Activated effector memory CD4-positive, alpha-beta T cell treated with Interleukin-2 at 50 U/mL for 16 hours (primary cell): ENCODE measurements at regions not wholly inside any gene's neighbourhood (a gene's known extent, or its start where the extent isn't known, plus 50 kb on each side); places are given as distances from the start of the nearest gene placed in this dataset.
"Not testable (repeated sequence)": the region's sequence is repeated elsewhere in the genome, so short reads cannot be mapped to it uniquely, and the experiment has no call there.

ENCODE experiments used
- DNase-seq: peaks from one replicate; pipeline ENCODE4 v3.0.0-alpha.2; 2020

DNA sequence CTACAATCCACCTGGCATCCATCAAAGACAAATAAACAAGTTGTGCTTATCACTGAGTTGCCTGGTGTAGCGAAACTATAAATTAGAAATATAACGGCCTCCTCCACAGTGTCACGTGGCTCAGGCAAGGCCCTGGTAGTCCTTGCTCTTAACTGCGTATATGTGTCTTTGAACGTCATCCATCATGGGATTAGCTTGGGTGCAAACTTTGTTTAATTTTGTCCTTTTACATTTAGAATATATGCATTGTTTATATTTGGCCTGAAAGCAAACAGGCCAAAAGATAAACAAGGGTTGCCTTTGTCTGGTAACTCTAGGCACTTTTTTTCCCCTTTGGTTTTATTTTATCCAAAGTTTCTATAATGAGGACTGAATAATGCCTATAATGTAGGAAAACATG, 184.9 kb downstream of the KIT start:
- DNase-seq, result no peak

- no peak for DNase-seq
Observed at GRCh38 chr4:54842226-54842625, 184.5 kb downstream of the KIT start.

DNA sequence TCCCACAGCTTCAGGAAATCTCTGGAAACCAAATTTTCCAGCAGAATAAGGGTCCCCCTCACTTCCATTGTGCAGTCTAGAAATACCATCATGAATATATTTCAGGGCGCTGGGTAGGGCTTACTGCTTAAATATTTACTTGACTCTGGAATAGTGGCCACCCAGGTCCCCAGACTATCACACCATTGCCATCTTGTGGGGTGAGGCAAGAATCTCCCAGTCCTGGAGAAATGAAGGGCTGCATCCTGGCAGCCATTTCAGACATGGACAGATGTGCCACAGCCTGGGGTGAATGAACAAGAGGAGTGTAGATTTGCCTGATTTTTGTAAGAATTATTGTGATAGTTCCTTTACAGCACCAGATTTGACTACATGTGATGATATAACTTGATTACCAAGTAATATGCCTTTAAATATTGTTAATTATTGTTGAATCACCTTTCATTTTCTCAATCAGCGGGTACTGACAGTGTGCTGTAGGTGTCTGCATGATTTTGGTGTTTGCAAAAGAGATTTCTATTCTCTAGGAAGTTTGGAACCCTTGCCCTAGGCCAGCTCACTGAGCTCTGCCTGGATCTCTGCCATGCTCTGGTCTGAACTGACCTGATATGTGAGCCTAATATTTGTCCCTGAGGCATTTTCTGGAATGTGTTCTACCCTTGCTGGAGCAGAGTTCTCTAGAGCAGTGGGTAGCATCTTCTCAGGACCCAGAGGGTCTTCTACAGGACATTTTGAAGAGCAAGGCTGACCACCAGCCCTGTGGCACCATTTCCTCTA, 183.4 kb downstream of the KIT start:
- no peak for DNase-seq

DNA sequence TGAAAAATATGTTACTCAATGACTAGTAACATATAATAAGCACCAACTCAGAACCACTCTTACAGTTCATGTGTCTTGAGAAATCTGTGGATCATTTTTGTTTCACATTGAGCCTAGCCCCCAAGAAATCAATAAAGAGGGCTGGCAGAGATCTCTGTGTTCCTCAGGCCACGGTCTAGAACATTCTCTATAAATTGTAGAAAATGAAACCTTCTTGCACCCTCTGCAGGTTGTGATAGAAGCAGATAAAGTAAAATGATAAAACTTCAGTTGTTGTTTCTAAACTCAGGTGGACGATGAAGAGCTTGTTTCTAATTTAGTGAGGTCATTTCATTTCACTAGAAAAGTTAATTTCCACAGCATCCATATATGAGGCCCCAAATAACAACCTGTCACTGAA, 182.7 kb downstream of the KIT start:
- no peak for DNase-seq

GRCh38 chr4:54838301-54838700, 180.5 kb downstream of the KIT start:
- no peak for DNase-seq

- no peak for DNase-seq
Observed at GRCh38 chr4:54837576-54838140, 179.9 kb downstream of the KIT start.

DNA sequence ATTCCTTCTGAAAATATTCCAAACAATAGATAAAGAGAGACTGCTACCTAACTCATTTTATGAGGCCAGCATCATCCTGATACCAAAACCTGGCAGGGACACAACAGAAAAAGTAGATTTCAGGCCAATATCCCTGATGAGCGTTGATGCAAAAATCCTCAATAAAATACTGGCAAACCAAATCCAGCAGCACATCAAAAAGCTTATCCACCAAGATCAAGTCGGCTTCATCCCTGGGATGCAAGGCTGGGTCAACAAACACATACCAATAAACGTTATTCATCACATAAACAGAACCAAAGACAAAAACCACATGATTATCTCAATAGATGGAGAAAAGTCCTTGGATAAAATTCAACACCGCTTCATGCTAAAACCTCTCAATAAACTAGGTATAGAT, 170.6 kb downstream of the KIT start:
- not testable (repeated sequence) for DNase-seq

GRCh38 chr4:54823616-54824015, 165.9 kb downstream of the KIT start:
- DNase-seq, result no peak

GRCh38 chr4:54819034-54819433, 161.3 kb downstream of the KIT start:
- no peak for DNase-seq

DNA sequence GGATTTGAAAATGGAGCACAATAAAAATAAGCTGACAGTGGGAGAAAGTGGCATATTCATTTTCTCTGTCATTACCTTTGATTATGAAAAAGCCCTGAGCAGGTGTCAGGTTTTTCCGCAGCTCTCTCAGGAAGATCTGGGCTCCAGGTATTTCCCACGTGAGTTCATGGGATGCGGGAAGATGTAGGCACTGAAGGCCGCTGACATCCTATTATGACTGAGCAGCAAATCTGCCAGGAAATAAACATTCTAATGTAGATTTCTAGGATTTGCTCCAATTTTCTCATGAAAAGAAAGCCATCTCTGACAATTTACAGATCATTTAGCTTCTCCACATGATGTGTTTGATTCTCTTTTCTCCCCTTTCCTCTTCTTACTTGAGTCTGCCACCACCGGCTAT, 160.7 kb downstream of the KIT start:
- DNase-seq, result no peak

DNA sequence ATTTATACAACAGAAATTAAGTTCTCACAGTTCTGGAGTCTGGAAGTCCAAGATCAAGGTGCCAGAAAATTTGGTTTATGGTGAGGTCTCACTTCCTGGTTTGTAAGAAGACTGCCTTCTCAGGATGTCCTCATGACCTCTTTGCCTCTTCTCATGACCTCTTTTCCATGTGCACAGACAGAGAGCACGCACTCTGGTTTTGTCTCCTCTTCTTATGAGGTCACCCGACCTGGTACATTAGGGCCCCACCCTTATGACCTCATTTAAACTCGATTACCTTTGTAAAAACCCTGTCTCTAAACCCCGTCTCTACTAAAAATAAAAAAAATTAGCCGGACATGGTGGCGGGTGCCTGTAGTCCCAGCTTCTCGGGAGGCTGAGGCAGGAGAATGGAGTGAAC, 155.9 kb downstream of the KIT start:
- DNase-seq, result no peak

DNA sequence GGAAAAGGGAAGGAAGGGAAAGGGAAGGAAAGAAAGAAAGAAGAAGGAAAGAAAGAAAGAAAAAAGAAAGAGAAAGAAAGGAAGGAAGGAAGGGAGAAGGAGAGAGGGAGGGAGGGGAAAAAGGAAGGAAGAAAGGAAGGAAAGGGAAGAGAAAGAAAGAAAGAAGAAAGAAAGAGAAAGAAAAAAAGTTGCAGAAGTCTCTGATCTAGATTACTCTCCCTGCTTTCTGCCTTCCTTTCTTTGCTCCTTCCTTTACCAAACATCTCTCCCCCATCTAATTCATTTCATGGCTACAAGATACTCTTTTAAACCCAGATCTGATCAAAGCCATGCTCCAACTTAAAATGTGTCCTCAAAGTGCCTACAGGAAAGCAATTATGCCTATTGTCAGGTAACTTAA, 148.6 kb downstream of the KIT start:
- no peak for DNase-seq

DNA sequence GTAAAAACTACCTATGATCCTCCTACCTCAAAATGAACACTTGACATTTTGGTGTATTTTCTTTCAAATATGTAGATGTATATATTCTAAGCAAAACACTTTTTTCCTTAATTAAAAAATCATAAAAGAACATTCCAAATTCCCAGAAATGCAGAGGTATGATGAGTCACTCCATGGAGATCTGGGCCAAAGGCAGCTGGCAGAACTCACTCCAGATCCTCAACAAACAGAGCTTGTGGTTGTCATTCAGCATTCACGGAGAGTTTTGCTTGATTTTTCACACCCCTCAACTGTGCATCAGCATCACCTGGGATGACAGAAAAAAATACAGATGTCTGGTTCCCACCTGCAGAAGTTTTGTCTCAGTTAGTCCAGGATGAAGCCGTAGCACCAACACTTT, 144.6 kb downstream of the KIT start:
- DNase-seq, result no peak

GRCh38 chr4:54800831-54801530, 143.2 kb downstream of the KIT start:
- no peak for DNase-seq

GRCh38 chr4:54794579-54794978, 136.8 kb downstream of the KIT start:
- no peak for DNase-seq

DNA sequence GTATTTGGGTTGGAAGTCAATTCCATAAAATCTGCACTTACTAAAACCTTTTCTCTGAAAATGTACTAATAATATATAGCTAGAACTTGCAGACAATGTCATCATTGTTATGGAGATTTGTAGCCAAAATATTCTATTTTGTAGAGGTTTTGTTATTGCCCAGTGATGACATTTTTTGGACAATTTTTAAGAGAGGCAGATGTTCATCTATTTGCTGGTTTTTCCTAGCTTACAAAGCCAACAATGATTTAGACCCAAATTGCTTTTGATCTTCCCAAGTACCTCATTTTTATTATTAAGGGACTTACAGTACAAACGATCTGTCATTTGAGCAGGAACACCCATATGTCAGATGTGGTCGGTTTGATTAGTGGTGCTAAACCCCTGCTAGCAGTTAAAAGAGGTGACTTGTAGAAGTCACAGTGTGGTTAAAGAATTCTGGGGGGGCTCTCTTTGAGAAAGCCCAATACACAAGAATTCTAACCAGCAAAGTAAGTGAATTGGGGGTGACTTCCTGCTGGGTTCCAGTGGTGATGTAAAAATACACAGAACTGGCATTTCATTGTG, 136.2 kb downstream of the KIT start:
- no peak for DNase-seq
